AG09309 (cell line): ENCODE measurements at regions not wholly inside any gene's neighbourhood (a gene's known extent, or its start where the extent isn't known, plus 50 kb on each side); places are given as distances from the start of the nearest gene placed in this dataset.
A peak's percentile ranks its signal among the peaks of the same experiment; 100 is the strongest.

Source experiments
- DNase-seq: peaks from one replicate; pipeline ENCODE4 v3.0.0-alpha.2; 2010; ENCODE audit warnings: low read depth
- H3K4me3 ChIP-seq: 2 replicates; pipeline ENCODE4 v1.5.1; 2011; ENCODE audit warnings: mild to moderate bottlenecking, low read depth, low read length, moderate library complexity; ENCODE audit not compliant: control insufficient read depth
- CTCF ChIP-seq: IDR thresholded peaks from 2 replicates; pipeline ENCODE4 v1.5.1; 2011; ENCODE audit warnings: mild to moderate bottlenecking, low read depth, low read length, inconsistent platforms; ENCODE audit not compliant: insufficient read depth, control insufficient read depth; ENCODE audit errors: missing control alignments

DNA sequence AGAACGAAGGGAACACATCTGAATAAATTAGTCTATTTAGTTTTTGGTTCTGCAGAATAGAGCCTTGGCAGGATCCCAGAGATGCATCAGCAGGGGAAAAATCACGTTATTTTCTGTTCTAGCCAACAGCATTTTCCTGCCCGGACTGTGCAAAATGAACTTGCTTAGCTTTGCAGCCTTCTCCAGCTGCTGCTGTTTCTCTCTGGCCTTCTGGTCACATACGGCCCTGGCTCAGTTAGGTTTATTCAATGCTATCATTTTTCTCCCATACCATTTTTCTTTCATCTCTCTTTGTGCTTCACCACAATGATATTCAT lies 110.4 kb upstream of the KL start:
- DNase-seq: no peak

GRCh38 chr13:32907211-32907610 lies 109.0 kb upstream of the KL start:
- no peak for TF ChIP-seq CTCF
- no peak overlapping the region for H3K4me3 ChIP-seq
- DNase-seq: no peak

More for the DNA sequence above, 110.4 kb upstream of the KL start:
- no peak overlapping the region for H3K4me3 ChIP-seq
- no peak for TF ChIP-seq CTCF

- H3K4me3 ChIP-seq: no peak overlapping the region
- DNase-seq: no peak
- no peak for TF ChIP-seq CTCF
Measured at GRCh38 chr13:32910530-32910929, 105.7 kb upstream of the KL start.

- no peak overlapping the region for H3K4me3 ChIP-seq
- TF ChIP-seq CTCF: peak; percentile 63
- DNase-seq: peak; percentile 20
Measured at GRCh38 chr13:32911506-32911905, 104.7 kb upstream of the KL start.

GRCh38 chr13:32914686-32915085 lies 101.5 kb upstream of the KL start:
- no peak for TF ChIP-seq CTCF
- H3K4me3 ChIP-seq: no peak overlapping the region
- no peak for DNase-seq

DNA sequence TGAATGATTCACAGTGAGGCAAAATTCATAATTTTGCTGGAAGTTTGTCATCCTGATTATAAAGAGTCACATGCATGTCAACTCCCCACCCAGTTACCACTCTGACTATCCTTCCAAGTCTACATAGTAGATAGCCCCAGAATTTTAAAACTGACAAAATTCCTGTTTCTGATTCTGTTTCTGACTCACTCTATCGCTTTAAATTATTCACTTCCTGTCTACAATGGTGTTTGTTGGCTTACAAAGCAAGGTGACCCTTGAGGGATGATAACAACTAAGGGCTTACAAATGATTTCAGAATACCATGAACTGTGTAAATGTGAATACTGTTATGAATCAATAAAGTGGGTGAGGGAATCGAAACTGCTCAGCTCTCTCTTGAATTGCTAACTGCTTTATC lies 98.7 kb upstream of the KL start:
- no peak overlapping the region for H3K4me3 ChIP-seq
- TF ChIP-seq CTCF: no peak
- no peak for DNase-seq

DNA sequence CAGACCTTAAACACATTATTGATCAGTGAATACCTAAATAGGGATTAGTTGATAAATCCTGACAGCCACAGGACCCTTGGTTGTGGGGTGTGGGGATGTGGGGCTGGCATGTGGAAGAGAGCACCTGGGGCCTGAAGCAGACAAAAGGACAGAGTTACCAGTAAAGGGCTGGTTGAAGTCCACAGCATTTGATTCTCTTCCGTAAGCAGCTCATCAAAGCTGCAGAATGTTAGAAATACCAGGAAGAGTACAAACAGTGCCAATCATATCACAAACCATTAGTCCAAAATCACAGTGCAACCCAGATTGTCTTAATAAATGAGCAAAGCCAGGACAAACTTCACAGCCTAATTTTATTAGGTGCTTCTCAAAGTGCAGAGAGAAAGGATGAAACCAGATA lies 92.5 kb upstream of the KL start:
- no peak for DNase-seq
- H3K4me3 ChIP-seq: no peak overlapping the region
- no peak for TF ChIP-seq CTCF
